ENCODE measurements at regions not wholly inside any gene's neighbourhood (a gene's known extent, or its start where the extent isn't known, plus 50 kb on each side); places are given as distances from the start of the nearest gene placed in this dataset.

DNA sequence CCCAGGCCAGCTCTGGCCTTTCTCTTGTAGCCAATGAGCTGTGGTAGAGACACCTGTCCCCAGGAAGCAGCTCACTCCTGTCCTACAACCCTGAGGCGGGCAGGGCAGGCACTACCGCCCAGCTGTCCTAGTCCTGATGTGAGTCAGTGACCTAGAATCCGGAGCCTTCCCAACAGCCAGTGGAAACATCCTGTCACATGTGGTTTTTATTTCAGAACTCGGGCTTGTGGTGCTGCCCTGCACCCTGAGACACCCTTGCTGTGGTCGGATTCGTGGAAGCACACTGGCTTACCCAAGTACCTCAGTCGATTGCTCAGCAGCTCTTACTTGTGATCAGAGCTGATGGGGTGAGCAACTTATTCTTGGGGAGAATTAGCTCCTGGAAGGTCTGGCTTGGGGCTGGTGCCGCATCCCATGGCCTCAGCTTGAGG is 83.6 kb upstream of the ARHGEF7 start:
- TF ChIP-seq, protein P1, sequence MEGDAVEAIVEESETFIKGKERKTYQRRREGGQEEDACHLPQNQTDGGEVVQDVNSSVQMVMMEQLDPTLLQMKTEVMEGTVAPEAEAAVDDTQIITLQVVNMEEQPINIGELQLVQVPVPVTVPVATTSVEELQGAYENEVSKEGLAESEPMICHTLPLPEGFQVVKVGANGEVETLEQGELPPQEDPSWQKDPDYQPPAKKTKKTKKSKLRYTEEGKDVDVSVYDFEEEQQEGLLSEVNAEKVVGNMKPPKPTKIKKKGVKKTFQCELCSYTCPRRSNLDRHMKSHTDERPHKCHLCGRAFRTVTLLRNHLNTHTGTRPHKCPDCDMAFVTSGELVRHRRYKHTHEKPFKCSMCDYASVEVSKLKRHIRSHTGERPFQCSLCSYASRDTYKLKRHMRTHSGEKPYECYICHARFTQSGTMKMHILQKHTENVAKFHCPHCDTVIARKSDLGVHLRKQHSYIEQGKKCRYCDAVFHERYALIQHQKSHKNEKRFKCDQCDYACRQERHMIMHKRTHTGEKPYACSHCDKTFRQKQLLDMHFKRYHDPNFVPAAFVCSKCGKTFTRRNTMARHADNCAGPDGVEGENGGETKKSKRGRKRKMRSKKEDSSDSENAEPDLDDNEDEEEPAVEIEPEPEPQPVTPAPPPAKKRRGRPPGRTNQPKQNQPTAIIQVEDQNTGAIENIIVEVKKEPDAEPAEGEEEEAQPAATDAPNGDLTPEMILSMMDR (conservative IDR thresholded peaks at IDR 0.05): no peak
- TF ChIP-seq EZH2 (IDR thresholded peaks at IDR 0.05; ENCODE audit: low read depth): no peak
